SHP77 (cell line): ENCODE measurements at regions not wholly inside any gene's neighbourhood (a gene's known extent, or its start where the extent isn't known, plus 50 kb on each side); places are given as distances from the start of the nearest gene placed in this dataset.
"Not testable (repeated sequence)": the region's sequence is repeated elsewhere in the genome, so short reads cannot be mapped to it uniquely, and the experiment has no call there.

Experiments
- DNase-seq, 2 experiments: peaks; one replicate each; lab custom pipeline; 2025; lab: John Stamatoyannopoulos, UW

DNA sequence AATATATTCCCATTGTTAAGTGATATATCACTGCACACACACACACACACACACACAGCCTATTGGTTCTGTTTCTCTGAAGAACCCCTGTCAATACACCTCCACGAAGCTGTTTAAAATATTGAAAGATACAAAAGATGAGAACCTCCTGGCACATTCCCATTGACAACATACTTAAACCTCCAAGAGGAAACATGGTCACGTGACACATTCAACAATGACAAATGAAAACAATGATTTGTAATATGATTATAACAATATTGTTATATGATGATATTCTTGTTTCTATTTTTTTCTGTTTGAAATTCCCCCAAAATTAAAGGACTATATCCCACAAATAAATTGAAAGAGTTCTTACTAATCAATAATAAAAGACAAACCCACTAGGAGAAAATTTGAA, 1344.9 kb downstream of the BRD1 start:
- DNase-seq = no peak

- not testable (repeated sequence) for DNase-seq
Observed at GRCh38 chr22:48482198-48482597, 1345.5 kb downstream of the BRD1 start.

DNA sequence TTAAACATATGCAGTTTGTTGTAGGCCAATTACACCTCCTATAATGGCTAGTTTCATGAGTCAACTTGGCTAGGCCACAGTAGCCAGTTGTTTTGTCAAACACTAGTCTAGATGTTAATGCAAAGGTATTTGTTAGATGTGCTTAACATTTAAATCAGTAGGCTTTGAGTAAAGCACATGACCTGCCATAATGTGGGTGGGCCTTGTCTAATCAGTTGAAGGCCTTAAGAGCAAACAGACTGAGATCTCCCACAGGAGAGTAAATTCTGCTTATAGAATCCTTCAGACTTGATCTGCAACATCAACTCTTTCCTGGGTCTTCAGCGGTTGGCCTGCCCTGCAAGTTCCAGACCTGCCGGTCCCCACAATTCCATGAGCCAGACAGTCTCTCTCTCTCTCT, 1345.9 kb downstream of the BRD1 start:
- no peak for DNase-seq

- DNase-seq = no peak
Observed at GRCh38 chr22:48478529-48479265, 1349.0 kb downstream of the BRD1 start.

DNA sequence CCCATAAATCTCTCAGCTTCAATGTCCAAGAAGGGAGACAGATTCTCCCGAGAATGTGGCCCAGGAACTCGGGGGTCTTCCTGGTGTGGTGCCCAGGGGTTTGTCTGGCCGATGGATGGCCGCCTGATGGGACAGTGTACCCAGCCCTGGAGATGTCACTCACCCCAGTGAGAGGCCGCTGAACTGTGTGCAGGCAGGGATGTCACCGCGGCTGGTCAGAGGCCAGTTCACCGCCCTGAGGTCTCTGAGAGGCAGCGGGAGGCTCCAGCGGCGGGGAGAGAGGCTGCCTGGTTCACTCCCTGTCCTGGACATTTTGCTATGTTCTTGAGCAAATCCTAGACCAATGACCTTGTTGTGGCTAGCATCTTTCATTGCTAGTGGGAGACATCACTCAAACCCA, 1349.5 kb downstream of the BRD1 start:
- DNase-seq = no peak

DNA sequence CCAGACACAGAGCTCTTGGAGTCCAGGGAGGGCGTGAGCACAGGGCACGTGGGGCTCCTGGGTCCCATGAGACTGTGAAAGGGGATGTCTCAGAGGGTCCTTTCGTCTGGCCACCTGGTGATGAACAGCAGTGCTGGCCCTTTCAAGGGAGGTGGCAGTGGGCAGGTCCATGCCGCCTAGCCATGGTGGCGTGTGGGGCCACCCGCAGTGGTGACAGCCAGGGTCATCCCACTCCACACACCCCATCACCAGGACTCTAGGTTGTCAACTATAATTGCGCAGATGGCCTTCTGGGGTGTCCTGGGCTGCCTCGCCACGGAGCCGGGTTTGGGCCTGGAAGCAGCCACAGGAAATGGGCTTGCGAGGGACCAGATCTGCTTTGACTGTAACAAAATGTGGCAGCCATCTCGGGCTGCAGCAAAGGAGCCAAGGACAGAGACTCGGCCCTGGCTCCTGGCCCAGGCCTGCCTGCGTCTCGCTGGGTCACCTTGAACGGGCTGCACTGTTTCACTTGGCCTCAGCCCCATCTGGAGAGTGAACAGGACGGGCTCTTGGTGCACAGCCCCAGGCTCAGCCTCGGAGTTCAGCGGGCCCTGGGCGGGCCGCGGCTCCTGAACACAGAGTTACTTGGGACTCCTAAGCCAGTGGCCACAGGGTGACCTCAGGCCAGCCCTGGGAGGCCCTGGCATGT, 1350.5 kb downstream of the BRD1 start:
- no peak for DNase-seq

GRCh38 chr22:48476577-48476976, 1351.1 kb downstream of the BRD1 start:
- DNase-seq = no peak

- DNase-seq = no peak
Observed at GRCh38 chr22:48475661-48476345, 1351.9 kb downstream of the BRD1 start.

GRCh38 chr22:48474881-48475280, 1352.8 kb downstream of the BRD1 start:
- no peak for DNase-seq

GRCh38 chr22:48473202-48473601, 1354.5 kb downstream of the BRD1 start:
- DNase-seq = no peak

- no peak for DNase-seq
Observed at GRCh38 chr22:48464246-48464645, 1363.4 kb downstream of the BRD1 start.

DNA sequence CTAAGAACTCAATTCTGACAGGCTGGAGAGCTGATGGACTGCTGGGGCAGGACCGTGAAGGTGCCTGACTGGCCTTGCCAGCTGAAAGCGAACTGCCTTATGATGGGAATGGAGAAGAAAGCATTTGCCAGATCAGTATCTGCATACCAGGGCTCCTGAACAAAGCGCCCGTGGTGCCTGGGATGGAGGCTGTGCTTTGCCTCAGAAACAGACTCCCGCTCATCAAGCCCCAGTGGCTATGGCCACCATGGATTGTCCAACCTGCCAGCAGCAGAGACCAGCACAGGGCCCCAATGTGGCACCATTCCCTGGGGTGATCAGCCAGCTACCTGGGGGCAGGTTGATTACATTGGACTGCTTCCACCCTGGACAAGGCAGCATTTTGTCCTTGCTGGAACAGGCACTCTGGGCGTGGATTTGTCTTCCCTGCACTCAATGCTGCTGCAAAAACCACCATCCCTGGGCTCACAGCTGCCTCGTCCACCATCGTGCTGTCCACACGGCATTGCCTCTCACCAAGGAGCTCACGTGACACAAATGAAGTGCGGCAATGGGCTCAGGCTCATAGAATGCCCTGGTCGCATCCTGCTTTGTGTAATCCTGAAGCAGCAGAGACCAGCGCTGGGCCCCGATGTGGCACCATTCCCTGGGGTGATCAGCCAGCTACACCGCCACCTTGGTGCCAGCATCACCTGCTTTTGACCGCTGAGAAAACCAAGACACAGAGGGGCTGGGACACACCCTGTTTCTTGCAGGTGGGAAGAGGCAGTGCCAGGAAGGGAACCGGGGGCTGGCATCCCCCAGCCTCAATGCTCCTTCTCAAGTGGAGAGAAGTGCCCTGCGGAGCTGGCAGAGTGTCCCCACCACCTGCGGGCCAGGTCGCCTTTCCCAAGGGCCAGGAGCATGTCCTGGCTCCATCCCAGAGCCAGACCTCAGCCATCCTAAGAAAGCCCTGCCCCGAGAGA, 1367.5 kb downstream of the BRD1 start:
- no peak for DNase-seq

GRCh38 chr22:48459259-48459658, 1368.4 kb downstream of the BRD1 start:
- no peak for DNase-seq

- DNase-seq = no peak
Observed at GRCh38 chr22:48456449-48456848, 1371.2 kb downstream of the BRD1 start.

GRCh38 chr22:48453751-48454485, 1373.8 kb downstream of the BRD1 start:
- no peak for DNase-seq

- DNase-seq = no peak
Observed at GRCh38 chr22:48453171-48453570, 1374.5 kb downstream of the BRD1 start.

- no peak for DNase-seq
Observed at GRCh38 chr22:48452766-48453165, 1374.9 kb downstream of the BRD1 start.

DNA sequence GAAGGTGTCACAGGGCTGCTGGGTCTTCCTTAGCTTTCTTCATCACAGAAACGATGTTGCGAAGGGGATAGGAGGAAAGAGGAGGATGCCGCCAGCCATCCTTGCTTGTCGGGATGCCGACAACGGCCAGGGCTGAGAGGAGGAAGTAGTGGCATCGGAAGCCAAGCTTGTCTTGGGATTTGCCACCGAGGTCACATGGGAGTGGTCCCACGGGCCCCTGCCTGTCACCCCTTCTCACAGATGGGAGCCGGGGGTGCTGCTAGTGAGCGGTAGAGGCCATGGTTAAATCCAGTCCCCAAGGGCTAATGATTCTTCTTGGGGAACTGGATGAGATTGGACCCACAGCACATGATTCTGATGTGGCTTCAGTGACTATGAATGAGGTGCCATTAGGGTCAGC, 1375.8 kb downstream of the BRD1 start:
- DNase-seq = no peak

DNA sequence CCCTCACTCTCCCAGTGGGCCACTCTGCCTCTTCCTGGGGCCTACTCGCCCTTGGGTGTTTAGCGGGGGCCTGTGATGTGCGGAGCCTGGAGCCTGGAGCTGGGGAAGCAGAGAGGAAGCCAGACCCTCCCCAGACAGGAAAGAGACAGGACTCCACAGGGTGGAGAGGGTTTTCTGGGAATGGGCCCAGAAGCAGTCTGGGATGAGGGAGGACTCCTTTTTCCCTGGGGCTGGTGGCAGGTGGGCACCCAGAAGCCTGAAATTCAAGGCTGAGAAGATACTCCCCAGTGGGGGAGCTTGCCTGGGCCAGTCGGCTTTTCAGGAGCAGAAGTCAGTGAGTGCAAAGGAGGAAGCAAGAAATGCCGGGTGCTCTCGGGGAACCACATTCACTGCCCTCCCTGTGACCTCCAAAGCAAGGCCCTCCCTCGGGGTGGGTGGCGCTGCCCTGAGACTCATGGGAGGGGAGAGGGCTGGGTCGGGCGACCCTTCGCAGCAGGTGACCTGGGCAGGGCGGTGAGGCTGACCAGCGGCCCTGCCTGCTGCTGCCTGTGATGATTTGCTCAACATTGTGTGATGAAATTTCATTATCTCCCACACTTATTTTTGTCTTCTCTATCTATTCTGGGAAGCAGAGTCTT, 1377.4 kb downstream of the BRD1 start:
- no peak for DNase-seq

GRCh38 chr22:48449466-48450187, 1378.0 kb downstream of the BRD1 start:
- DNase-seq = no peak
